AG09309 (cell line): ENCODE measurements at regions not wholly inside any gene's neighbourhood (a gene's known extent, or its start where the extent isn't known, plus 50 kb on each side); places are given as distances from the start of the nearest gene placed in this dataset.

ENCODE experiments used
- DNase-seq: peaks from one replicate; pipeline ENCODE4 v3.0.0-alpha.2; 2010; ENCODE audit warnings: low read depth
- H3K4me3 ChIP-seq: 2 replicates; pipeline ENCODE4 v1.5.1; 2011; ENCODE audit warnings: mild to moderate bottlenecking, low read depth, low read length, moderate library complexity; ENCODE audit not compliant: control insufficient read depth
- TF ChIP-seq, protein P1 (sequence below): IDR thresholded peaks from 2 replicates; pipeline ENCODE4 v1.5.1; 2011; ENCODE audit warnings: mild to moderate bottlenecking, low read depth, low read length, inconsistent platforms; ENCODE audit not compliant: insufficient read depth, control insufficient read depth; ENCODE audit errors: missing control alignments

DNA sequence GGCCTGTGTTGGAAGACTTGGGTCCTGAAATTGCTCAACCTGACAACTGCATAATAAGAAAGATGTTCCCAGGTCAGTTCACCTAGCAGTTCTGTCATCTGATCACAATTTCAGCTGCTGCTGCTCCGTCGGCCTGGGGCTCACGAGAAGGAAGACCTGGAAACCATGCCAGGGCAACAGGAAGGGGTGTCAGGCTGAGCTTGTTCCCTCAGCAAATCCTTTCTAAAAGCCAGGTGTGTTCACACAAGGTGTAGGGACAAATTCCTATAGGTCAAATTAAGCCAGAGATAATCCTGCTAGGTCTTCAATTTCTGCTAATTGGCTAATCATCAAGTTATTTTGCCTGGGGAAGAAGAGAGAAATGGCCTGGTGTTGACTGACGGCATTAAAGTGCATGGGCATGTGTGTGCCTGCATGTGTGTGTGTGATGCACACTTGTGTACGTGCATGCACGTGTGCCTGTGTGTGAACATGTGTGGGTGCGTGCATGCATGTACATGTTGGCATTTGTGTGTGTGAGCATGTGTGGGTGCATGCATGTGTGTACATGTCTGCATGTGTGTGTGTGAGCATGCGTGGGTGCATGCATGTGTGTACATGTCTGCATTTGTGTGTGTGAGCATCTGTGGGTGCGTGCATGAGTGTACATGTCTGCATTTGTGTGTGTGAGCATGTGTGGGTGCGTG, 178.6 kb downstream of the TMEM18 start:
- TF ChIP-seq, protein P1, sequence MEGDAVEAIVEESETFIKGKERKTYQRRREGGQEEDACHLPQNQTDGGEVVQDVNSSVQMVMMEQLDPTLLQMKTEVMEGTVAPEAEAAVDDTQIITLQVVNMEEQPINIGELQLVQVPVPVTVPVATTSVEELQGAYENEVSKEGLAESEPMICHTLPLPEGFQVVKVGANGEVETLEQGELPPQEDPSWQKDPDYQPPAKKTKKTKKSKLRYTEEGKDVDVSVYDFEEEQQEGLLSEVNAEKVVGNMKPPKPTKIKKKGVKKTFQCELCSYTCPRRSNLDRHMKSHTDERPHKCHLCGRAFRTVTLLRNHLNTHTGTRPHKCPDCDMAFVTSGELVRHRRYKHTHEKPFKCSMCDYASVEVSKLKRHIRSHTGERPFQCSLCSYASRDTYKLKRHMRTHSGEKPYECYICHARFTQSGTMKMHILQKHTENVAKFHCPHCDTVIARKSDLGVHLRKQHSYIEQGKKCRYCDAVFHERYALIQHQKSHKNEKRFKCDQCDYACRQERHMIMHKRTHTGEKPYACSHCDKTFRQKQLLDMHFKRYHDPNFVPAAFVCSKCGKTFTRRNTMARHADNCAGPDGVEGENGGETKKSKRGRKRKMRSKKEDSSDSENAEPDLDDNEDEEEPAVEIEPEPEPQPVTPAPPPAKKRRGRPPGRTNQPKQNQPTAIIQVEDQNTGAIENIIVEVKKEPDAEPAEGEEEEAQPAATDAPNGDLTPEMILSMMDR, result no peak
- no peak for DNase-seq
- H3K4me3 ChIP-seq, result no peak overlapping the region

DNA sequence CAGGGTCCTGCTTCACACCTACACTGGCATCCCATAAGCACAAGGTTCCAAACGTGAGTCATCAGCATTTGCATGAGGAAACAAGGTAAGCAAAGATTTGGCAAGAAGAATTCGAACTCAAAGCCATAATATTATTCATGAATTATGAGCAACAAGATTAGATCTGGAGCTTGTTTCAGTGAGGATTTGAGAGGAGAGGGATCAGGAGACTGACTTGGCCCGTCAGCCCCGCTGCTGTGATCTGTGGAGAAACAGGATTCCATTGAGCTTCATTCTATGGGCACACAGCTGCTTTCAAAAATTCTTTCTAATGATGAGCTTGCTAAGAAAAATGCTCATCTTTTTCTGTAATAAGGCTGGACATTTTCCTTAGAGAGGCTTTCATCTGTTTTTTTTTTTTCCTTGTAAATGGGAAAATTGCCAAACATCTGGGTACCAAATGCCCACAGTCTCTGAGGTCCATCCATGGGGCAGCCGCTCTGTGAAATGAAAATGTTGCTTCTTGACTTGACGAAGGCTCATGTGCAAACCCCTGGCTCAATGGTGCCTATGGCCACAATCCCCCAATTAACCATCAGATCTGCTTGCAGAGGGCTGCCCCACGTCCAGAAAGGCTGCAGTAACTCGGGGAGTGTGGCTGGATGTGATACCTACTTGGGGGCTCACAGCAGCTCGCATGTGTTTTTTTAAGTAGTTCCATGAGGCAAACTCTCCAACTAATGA, 179.3 kb downstream of the TMEM18 start:
- H3K4me3 ChIP-seq, result no peak overlapping the region
- DNase-seq, result no peak
- TF ChIP-seq, protein P1, result no peak

DNA sequence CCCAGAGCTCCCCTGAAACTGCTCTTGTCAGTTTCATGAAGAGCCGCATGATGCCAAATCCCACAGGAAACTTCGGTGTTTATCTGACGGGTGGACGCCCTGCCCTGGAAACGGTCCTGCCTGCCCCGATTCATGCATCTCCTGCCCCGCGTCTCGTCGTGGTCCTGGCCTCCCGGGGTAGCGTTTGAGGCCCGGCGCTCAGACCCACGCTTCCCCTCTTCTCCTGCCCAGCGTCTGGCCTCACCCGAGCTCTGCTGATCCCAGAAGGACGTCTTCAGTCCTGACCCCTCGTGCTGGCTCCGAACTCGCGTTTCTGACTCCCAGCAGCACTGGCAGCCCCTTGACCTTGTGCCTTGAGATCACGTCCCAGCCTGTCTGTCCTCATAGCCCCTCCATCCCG, 180.5 kb downstream of the TMEM18 start:
- DNase-seq, result no peak
- TF ChIP-seq, protein P1, result no peak
- no peak overlapping the region for H3K4me3 ChIP-seq

DNA sequence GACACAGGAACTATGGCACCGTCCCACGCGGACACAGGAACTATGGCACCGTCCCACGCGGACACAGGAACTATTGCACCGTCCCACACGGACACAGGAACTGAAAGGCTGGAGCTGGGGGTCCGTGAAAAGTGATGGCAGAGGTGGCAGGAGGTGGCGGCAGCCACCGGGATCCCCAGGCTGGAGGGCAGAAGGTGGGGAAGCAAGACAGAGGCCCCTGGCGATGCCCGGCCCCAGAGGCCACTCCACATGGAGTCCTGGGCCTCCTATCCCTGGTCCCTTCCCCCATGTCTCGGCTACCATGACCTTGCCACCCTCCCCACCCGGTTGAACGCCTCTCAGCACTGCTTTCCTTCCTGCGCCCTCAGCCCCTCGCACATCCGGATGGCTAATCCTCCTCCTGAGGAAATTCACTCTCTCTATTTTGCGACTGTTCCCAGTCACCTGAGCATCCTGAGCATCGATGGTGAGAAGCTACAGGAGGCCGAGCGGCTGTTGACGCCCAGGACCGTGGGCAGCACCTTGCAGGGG, 181.4 kb downstream of the TMEM18 start:
- H3K4me3 ChIP-seq, result no peak overlapping the region
- no peak for DNase-seq
- TF ChIP-seq, protein P1, result no peak

DNA sequence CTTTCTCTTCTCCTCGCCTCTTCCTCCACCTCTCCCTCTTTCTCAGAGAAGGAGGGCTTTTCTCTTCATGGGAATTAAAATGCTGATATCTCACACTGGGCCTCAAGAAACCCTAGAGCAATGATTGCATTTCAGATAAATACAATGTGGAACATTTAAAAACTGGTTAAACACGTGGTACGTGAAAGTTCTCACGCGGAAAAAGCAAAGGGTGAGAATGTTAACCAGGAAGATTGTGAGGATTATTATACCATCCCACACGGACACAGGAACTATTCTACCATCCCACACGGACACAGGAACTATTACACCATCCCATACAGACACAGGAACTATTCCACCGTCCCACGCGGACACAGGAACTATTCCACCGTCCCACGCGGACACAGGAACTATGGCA, 182.4 kb downstream of the TMEM18 start:
- TF ChIP-seq, protein P1, result no peak
- no peak overlapping the region for H3K4me3 ChIP-seq
- no peak for DNase-seq

DNA sequence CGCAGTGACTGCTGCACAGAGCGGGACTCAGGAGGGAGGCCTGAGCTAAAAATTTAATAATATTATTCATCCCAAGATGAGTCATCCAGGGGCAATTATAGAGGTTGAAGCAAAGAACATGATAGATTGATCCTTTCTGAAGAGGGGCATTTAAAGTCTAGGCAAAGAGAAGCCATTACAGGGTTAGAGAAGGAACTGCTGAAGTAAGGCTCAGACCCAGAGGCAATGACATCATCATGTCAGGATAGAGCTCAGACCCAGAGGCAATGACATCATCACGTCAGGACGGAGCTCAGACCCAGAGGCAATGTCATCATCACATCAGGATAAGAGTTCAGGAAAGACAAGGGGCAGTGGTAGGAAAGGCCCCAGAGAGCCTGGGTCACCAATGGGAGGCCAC, 184.0 kb downstream of the TMEM18 start:
- H3K4me3 ChIP-seq, result no peak overlapping the region
- no peak for DNase-seq
- TF ChIP-seq, protein P1, result no peak
